Left lobe of liver (tissue), 2 donors: ENCODE measurements at regions not wholly inside any gene's neighbourhood (a gene's known extent, or its start where the extent isn't known, plus 50 kb on each side); places are given as distances from the start of the nearest gene placed in this dataset.

ENCODE experiments used
- ATAC-seq: fragments of 200-7000 bp; cut with Tn5 transposase; one replicate; pipeline ENCODE4 v1.9.1; 2020; ENCODE audit warnings: mild to moderate bottlenecking, moderate library complexity
- DNase-seq: peaks from one replicate; pipeline ENCODE4 v3.0.0-alpha.2; 2020; ENCODE audit warnings: low spot score
- donor health status: DM: no; HTN: no; CAD: no; lungs with moderate emphysema.
- donor health status: DM: no; HTN: yes; CAD: no.

DNA sequence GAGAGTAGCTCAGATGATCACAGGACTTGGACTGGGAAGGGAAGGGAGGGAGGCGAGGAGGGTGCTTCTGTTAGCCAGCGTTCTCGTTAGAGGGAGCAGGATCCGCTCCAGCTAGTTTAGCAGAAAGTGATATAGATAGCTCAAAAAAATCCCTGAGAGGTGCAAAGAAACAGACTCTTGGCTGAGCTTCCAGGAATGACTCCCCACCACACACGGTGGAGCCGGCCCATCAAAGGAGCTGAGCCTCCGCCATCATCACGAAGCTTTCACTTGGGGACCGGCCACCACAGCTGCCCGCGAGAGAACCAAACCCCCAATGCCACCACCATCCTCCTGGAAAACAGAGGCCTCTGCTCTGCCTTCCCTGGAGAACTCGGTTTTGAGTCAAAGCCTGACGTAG, 124.6 kb upstream of the BCL2L14 start:
- ATAC-seq = no peak

GRCh38 chr12:11947213-11947612, 123.5 kb upstream of the BCL2L14 start:
- DNase-seq = no peak
- no peak for ATAC-seq

More for the DNA sequence above, 124.6 kb upstream of the BCL2L14 start:
- DNase-seq = no peak

GRCh38 chr12:11949738-11950411, 120.9 kb upstream of the BCL2L14 start:
- ATAC-seq (peak; percentile 90), DNase-seq (peak; percentile 62)

GRCh38 chr12:11951209-11951608, 119.5 kb upstream of the BCL2L14 start:
- no peak for ATAC-seq
- no peak for DNase-seq

GRCh38 chr12:11953523-11953922, 117.2 kb upstream of the BCL2L14 start:
- DNase-seq (no peak), ATAC-seq (no peak)

GRCh38 chr12:11954181-11954580, 116.6 kb upstream of the BCL2L14 start:
- ATAC-seq (no peak), DNase-seq (no peak)

- DNase-seq = no peak
- ATAC-seq = no peak
Observed at GRCh38 chr12:11958221-11959091, 112.3 kb upstream of the BCL2L14 start.

GRCh38 chr12:11959117-11959823, 111.5 kb upstream of the BCL2L14 start:
- DNase-seq = no peak
- ATAC-seq = no peak

- no peak for ATAC-seq
- no peak for DNase-seq
Observed at GRCh38 chr12:11960646-11961045, 110.1 kb upstream of the BCL2L14 start.

DNA sequence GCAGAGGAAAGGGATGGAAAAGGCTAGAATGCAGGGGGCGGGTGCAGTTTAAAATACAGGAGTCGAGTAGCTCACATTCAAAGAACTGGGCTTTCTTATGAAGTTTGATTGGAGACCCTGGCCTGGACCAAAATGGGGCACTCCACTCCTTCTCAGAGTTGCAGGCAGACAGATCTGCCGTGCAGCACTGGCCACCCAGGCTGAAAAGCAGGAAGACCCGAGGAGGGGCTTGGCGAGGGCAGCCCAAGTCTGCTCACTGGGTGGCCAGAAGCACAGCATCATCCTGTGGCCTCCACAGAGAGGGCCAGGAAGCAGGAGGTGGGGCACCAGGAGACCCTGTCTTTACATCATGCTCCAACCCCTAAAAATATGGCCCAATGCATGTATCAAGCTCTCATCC, 109.1 kb upstream of the BCL2L14 start:
- ATAC-seq (no peak), DNase-seq (no peak)

DNA sequence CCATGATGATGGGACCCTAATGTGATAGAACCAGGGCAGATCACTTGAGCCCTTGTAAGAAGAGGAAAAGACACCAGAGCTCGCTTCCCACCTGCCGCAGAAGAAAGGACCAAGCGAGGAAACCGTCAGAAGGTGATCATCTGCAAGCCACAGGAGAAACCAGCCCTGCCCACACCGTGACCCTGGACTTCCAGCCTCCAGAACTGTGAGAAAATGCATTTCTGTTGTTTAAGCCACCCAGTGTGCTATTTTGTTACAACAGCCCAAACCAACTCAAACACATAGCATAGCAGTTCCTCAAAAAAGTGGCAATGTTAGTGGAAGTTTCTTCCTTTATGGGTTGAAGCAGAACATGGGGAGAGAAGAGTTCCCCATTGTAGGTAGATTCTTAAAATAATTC, 107.9 kb upstream of the BCL2L14 start:
- DNase-seq (no peak), ATAC-seq (no peak)

DNA sequence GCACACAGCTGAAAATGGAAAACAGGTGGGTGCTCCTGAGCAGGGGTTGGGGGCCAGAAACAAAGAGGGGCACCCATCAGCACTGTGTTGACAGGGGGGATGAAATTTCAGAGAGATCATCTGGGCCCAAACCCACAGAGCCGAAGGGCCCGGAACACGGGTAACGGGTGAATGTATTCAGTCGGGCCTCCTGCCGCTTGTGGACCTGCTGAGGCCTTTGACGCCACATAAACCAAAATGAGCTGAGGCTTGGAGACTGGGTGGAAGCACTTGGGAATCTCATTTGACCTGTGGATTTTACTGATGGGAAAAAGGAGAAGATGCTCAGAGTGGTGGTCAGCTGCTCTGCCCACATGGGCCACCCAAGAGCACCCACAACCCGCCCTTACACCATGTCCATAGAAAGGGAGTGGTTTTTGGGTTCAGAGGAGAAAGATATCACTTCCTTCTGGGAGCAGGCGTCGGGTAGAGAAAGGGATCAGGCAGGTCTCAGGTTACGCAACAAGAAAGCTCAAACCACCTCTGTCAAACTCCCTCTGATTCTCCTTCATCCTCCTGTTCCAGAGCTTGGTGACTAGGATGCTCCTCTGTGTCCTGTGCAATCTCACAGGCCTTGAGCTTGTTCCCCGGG, 106.8 kb upstream of the BCL2L14 start:
- ATAC-seq (no peak), DNase-seq (no peak)

GRCh38 chr12:11965258-11965910, 105.4 kb upstream of the BCL2L14 start:
- ATAC-seq (no peak), DNase-seq (no peak)

GRCh38 chr12:11967376-11968047, 103.2 kb upstream of the BCL2L14 start:
- no peak for ATAC-seq
- DNase-seq = no peak

DNA sequence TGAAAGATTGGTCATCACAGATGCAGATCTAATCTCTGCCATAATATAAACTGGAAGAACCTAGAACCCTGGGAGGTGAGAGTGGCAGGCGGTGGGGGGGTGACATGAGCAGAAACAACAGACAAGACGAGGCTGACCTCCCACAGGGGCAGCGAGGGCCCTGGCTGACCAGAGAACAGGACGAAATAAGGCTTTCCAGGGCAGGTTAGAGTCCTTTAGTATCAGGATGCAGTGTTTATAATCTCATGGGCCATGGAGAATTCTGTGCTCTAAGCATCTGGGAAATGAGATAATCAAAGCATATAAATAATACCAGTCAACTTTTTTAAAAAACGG, 102.7 kb upstream of the BCL2L14 start:
- ATAC-seq (no peak), DNase-seq (no peak)

- no peak for DNase-seq
- ATAC-seq = no peak
Observed at GRCh38 chr12:11968516-11968915, 102.2 kb upstream of the BCL2L14 start.

- no peak for ATAC-seq
Observed at GRCh38 chr12:11969437-11970154, 101.1 kb upstream of the BCL2L14 start.

DNA sequence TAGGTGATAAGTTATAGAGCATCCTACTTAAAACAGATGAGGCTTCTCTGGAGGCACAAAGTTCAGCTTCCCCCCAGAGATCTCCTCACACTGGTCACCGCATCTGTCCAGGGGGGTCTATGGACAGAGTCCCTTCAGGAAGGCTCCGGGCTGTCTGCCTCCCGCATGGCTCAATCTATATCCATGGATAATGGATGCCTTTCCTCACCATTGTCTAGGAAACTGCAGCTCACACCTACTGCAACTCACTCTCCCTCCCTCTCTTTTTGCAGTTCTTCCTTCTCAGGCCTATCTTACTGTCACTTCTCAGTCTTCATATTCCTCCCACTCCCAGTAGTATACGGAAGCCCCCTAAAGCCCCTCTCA, 100.6 kb upstream of the BCL2L14 start:
- ATAC-seq (no peak), DNase-seq (no peak)

More at GRCh38 chr12:11969437-11970154, 101.1 kb upstream of the BCL2L14 start:
- DNase-seq = no peak

GRCh38 chr12:11973396-11973795, 97.3 kb upstream of the BCL2L14 start:
- no peak for ATAC-seq
- DNase-seq = no peak

DNA sequence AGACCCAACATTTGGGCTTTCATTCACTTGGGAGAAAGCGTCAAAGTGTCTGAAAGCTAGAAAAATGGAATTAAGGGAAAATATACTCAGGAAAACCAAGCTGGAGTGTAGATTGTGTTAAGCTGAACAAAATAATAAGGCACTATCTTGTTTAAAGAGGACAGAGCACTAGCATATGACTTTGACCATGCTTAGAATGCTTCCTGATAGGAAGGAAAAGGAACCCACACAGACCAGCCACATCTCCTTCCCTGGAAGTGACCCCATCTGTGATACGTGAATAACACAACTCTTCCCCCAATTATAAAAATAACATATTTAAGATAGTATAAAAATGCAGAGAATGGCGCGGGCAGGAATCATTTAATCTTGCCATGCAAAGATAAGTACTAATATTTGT, 94.7 kb upstream of the BCL2L14 start:
- ATAC-seq (no peak), DNase-seq (no peak)
